Bronchial epithelial cell (primary cell): ENCODE measurements at regions not wholly inside any gene's neighbourhood (a gene's known extent, or its start where the extent isn't known, plus 50 kb on each side); places are given as distances from the start of the nearest gene placed in this dataset.

Source experiments
- DNase-seq: peaks from one replicate; pipeline ENCODE4 v3.0.0-alpha.2; 2010; ENCODE audit warnings: low read depth
- FAIRE-seq: peaks from 2 replicates; lab custom pipeline; 2011; peaks lifted over from hg19 to GRCh38; lab: Jason Lieb, UNC
- H3K27me3 ChIP-seq: 2 replicates; pipeline ENCODE4 v1.5.1; 2011; ENCODE audit warnings: low read length; ENCODE audit not compliant: control insufficient read depth, insufficient read depth
- H3K36me3 ChIP-seq: 2 replicates; pipeline ENCODE4 v1.5.1; 2011; ENCODE audit warnings: low read length; ENCODE audit not compliant: control insufficient read depth, insufficient read depth
- H3K4me3 ChIP-seq: 2 replicates; pipeline ENCODE4 v1.5.1; 2011; ENCODE audit warnings: mild to moderate bottlenecking, low read depth, low read length, control low read depth
- CTCF ChIP-seq: IDR thresholded peaks from 2 replicates; pipeline ENCODE4 v1.5.1; 2011; ENCODE audit warnings: mild to moderate bottlenecking, moderate library complexity, low read length, control low read depth, inconsistent platforms; ENCODE audit not compliant: insufficient read depth, severe bottlenecking

GRCh38 chr20:10990625-10991382, 317.0 kb upstream of the JAG1 start:
- DNase-seq: no peak
- Histone ChIP-seq H3K36me3 (no peaks in the 10 kb centered on the region), H3K4me3 (no peak overlapping the region), H3K27me3 (no peaks in the 10 kb centered on the region)
- no peak for TF ChIP-seq CTCF
- FAIRE-seq: no peak

- no peak overlapping the region for H3K4me3 ChIP-seq
- DNase-seq (no peak), FAIRE-seq (no peak)
- H3K36me3 ChIP-seq: no peaks in the 10 kb centered on the region
- TF ChIP-seq CTCF: no peak
- no peaks in the 10 kb centered on the region for H3K27me3 ChIP-seq
Measured at GRCh38 chr20:10992731-10993130, 318.9 kb upstream of the JAG1 start.

- no peak for TF ChIP-seq CTCF
- no peaks in the 10 kb centered on the region for H3K36me3 ChIP-seq
- no peak overlapping the region for H3K4me3 ChIP-seq
- no peak for DNase-seq
- H3K27me3 ChIP-seq: no peaks in the 10 kb centered on the region
- no peak for FAIRE-seq
Measured at GRCh38 chr20:10994991-10995700, 321.3 kb upstream of the JAG1 start.

GRCh38 chr20:10998476-10998875, 324.7 kb upstream of the JAG1 start:
- no peak for TF ChIP-seq CTCF
- DNase-seq: no peak
- Histone ChIP-seq H3K36me3 (no peaks in the 10 kb centered on the region), H3K27me3 (no peaks in the 10 kb centered on the region), H3K4me3 (no peak overlapping the region)
- FAIRE-seq: no peak

GRCh38 chr20:11000416-11000815, 326.6 kb upstream of the JAG1 start:
- no peak for TF ChIP-seq CTCF
- FAIRE-seq: no peak

GRCh38 chr20:11001302-11001701, 327.5 kb upstream of the JAG1 start:
- FAIRE-seq (no peak), DNase-seq (no peak)
- TF ChIP-seq CTCF: no peak
- Histone ChIP-seq H3K27me3 (no peaks in the 10 kb centered on the region), H3K4me3 (no peak overlapping the region), H3K36me3 (no peaks in the 10 kb centered on the region)

More at GRCh38 chr20:11000416-11000815, 326.6 kb upstream of the JAG1 start:
- no peaks in the 10 kb centered on the region for H3K27me3 ChIP-seq
- H3K36me3 ChIP-seq: no peaks in the 10 kb centered on the region
- no peak overlapping the region for H3K4me3 ChIP-seq
- DNase-seq: no peak
